ENCODE measurements at regions not wholly inside any gene's neighbourhood (a gene's known extent, or its start where the extent isn't known, plus 50 kb on each side); places are given as distances from the start of the nearest gene placed in this dataset.

- no peak for TF ChIP-seq EZH2 (IDR thresholded peaks at IDR 0.05; ENCODE audit: low read depth)
- TF ChIP-seq, protein P1, sequence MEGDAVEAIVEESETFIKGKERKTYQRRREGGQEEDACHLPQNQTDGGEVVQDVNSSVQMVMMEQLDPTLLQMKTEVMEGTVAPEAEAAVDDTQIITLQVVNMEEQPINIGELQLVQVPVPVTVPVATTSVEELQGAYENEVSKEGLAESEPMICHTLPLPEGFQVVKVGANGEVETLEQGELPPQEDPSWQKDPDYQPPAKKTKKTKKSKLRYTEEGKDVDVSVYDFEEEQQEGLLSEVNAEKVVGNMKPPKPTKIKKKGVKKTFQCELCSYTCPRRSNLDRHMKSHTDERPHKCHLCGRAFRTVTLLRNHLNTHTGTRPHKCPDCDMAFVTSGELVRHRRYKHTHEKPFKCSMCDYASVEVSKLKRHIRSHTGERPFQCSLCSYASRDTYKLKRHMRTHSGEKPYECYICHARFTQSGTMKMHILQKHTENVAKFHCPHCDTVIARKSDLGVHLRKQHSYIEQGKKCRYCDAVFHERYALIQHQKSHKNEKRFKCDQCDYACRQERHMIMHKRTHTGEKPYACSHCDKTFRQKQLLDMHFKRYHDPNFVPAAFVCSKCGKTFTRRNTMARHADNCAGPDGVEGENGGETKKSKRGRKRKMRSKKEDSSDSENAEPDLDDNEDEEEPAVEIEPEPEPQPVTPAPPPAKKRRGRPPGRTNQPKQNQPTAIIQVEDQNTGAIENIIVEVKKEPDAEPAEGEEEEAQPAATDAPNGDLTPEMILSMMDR (conservative IDR thresholded peaks at IDR 0.05) = no peak
These were observed 240.0 kb upstream of the FOXN3 start for GRCh38 chr14:89657014-89657413.
